K562 (cell line): ENCODE measurements at regions not wholly inside any gene's neighbourhood (a gene's known extent, or its start where the extent isn't known, plus 50 kb on each side); places are given as distances from the start of the nearest gene placed in this dataset.

ENCODE experiments used
- ATAC-seq: fragments of 200-7000 bp; cut with Tn5 transposase; 3 replicates; pipeline ENCODE4 v1.9.1; 2020; ENCODE audit warnings: moderate library complexity
- BruUV-seq: library from RNA; stranded (reverse); fragments of 400-500 nt; replicated peaks from 2 replicates; lab custom pipeline; 2021; lab: Mats Ljungman, UMichigan
- CTCF ChIA-PET: fragments of 300-600 bp; formaldehyde crosslinking; extraction: SDS; loops from one replicate; lab custom pipeline; 2021; ENCODE audit warnings: low intra/inter-chr PET ratio; lab: Yijun Ruan, JAX
- POLR2A ChIA-PET: fragments of 300-600, 350-650 bp; sonication (Branson Sonifier 250); formaldehyde crosslinking; extraction: SDS; loops from one replicate; lab custom pipeline; 2021; ENCODE audit warnings: antibody characterized with exemption, inconsistent platforms; lab: Yijun Ruan, JAX
- DNase-seq, 4 experiments: peaks; one replicate each; pipeline versions ENCODE4 v3.0.0 to v3.0.0-alpha.2; 2011 to 2018; ENCODE audit warnings: low spot score in 3 of 4, mixed read lengths in 3 of 4; ENCODE audit errors: extremely low read depth in 1 of 4
- FAIRE-seq: peaks from 2 replicates; lab custom pipeline; 2011; peaks lifted over from hg19 to GRCh38; lab: Jason Lieb, UNC
- H2AFZ ChIP-seq: 2 replicates; pipeline ENCODE4 v1.6.0; 2011; ENCODE audit warnings: low read depth, low read length, control low read depth, inconsistent platforms
- H3K27ac ChIP-seq: fragments of 200-600 bp; 3 replicates; pipeline ENCODE4 v1.8.0; 2011; ENCODE audit warnings: low read depth, mild to moderate bottlenecking, control low read depth, inconsistent platforms, low read length, moderate library complexity, mixed read lengths; ENCODE audit errors: extremely low read depth
- H3K27me3 ChIP-seq, 2 experiments: fragments of 300-600 bp in 1 of 2; 2 replicates in 1 of 2; 3 replicates in 1 of 2; pipeline versions ENCODE4 v1.6.0 to v1.8.0; 2011; ENCODE audit warnings: inconsistent platforms in 2 of 2, low read length in 2 of 2, mild to moderate bottlenecking in 1 of 2, mixed read lengths in 1 of 2, moderate library complexity in 1 of 2; ENCODE audit not compliant: control insufficient read depth in 2 of 2, insufficient read depth in 2 of 2
- H3K36me3 ChIP-seq: fragments of 300-600 bp; 3 replicates; pipeline ENCODE4 v1.8.0; 2011; ENCODE audit warnings: mild to moderate bottlenecking, low read length, inconsistent platforms; ENCODE audit not compliant: control insufficient read depth, insufficient read depth
- H3K4me1 ChIP-seq, 2 experiments: fragments of 200-600 bp in 1 of 2; replicated peaks in 1 of 2; 2 replicates in 1 of 2; 3 replicates in 1 of 2; pipeline versions ENCODE4 v1.5.1 to v1.8.0; 2011; ENCODE audit warnings: inconsistent platforms in 2 of 2, low read length in 2 of 2, mild to moderate bottlenecking in 1 of 2, mixed read lengths in 1 of 2, moderate library complexity in 1 of 2; ENCODE audit not compliant: control insufficient read depth in 2 of 2, insufficient read depth in 2 of 2
- H3K4me2 ChIP-seq: 2 replicates; pipeline ENCODE4 v1.6.1; 2011; ENCODE audit warnings: low read length, control low read depth, inconsistent platforms, mixed read lengths; ENCODE audit not compliant: insufficient read depth
- H3K4me3 ChIP-seq: fragments of 200-600 bp; sonication (generic), shearing (Covaris generic); 2 replicates; pipeline ENCODE4 v1.5.1; 2016; ENCODE audit warnings: control low read depth, inconsistent platforms
- H3K79me2 ChIP-seq: fragments of 200-600 bp; 3 replicates; pipeline ENCODE4 v1.8.0; 2011; ENCODE audit warnings: low read length, inconsistent platforms; ENCODE audit not compliant: control insufficient read depth, insufficient read depth
- H3K9ac ChIP-seq, 2 experiments: 2 replicates each; pipeline versions ENCODE4 v1.6.0 to v1.6.1; 2011; ENCODE audit warnings: low read depth in 2 of 2, low read length in 2 of 2, control low read depth in 1 of 2, inconsistent platforms in 1 of 2, mild to moderate bottlenecking in 1 of 2, mixed read lengths in 1 of 2; ENCODE audit not compliant: insufficient read depth in 1 of 2
- H3K9me1 ChIP-seq: one replicate; pipeline ENCODE4 v1.6.0; 2011; ENCODE audit warnings: inconsistent platforms, mild to moderate bottlenecking, low read length, moderate library complexity; ENCODE audit not compliant: control insufficient read depth, insufficient read depth
- H3K9me3 ChIP-seq: replicated peaks from 2 replicates; pipeline ENCODE4 v1.5.1; 2011; ENCODE audit warnings: low read depth, low read length, inconsistent platforms; ENCODE audit not compliant: control insufficient read depth, insufficient read depth
- H4K20me1 ChIP-seq: replicated peaks from 2 replicates; pipeline ENCODE4 v1.6.1; 2011; ENCODE audit warnings: low read length, inconsistent platforms, mixed read lengths; ENCODE audit not compliant: control insufficient read depth, insufficient read depth
- E2F4 ChIP-seq: sonication (generic); formaldehyde crosslinking; IDR thresholded peaks from 2 replicates; pipeline ENCODE4 v1.8.0; 2022; ENCODE audit warnings: mild to moderate bottlenecking, low read depth, missing genetic modification reagents
- EGR1 ChIP-seq: fragments of 450-650 bp; conservative IDR thresholded peaks from 2 replicates; pipeline ENCODE4 v1.6.1; 2017; ENCODE audit warnings: mild to moderate bottlenecking
- RBM25 ChIP-seq: fragments of 200-400 bp; formaldehyde crosslinking; IDR thresholded peaks from 2 replicates; pipeline ENCODE4 v1.6.1; 2018; ENCODE audit warnings: low read length, low read depth, moderate library complexity; ENCODE audit not compliant: severe bottlenecking
- RCOR1 ChIP-seq, 2 experiments: IDR thresholded peaks; 2 replicates each; pipeline ENCODE4 v1.6.1; 2012; ENCODE audit warnings: low read depth in 2 of 2, low read length in 2 of 2, borderline replicate concordance in 1 of 2, improper control_type of control experiment in 1 of 2
- SMARCC2 ChIP-seq: fragments of 450-650 bp; IDR thresholded peaks from 2 replicates; pipeline ENCODE4 v1.6.1; 2017; ENCODE audit warnings: antibody characterized with exemption, moderate library complexity, mild to moderate bottlenecking, low read depth
- ZNF133 ChIP-seq: fragments of 250-450 bp; sonication (Bioruptor Pico); IDR thresholded peaks from 2 replicates; pipeline ENCODE4 v1.4.0; 2020; ENCODE audit warnings: mild to moderate bottlenecking
- ZNF780A ChIP-seq: fragments of 250-450 bp; sonication (Bioruptor Pico); IDR thresholded peaks from 2 replicates; pipeline ENCODE4 v1.5.0; 2021; ENCODE audit warnings: mild to moderate bottlenecking
- ZNF79 ChIP-seq: fragments of 250-450 bp; sonication (Bioruptor Pico); IDR thresholded peaks from 2 replicates; pipeline ENCODE4 v1.4.0; 2020; ENCODE audit warnings: low read depth, mild to moderate bottlenecking, moderate library complexity
- WGBS: fragments of 100-300 bp; shearing (Covaris generic); methylation state at CpG from one replicate; pipeline ENCODE4 v1.1.6; 2016; ENCODE audit warnings: low coverage, mixed read lengths; ENCODE audit not compliant: insufficient coverage; ENCODE audit errors: missing lambda C conversion rate; 5-methylcytosine and 5-hydroxymethylcytosine counted together
- in situ Hi-C: fragments of 300-500 bp; cut with MboI; formaldehyde crosslinking; loops from 4 replicates; pipeline ENCODE4 v1.15.0; 2018; ENCODE audit warnings: inconsistent platforms, mixed read lengths
- intact Hi-C: fragments of 100-400 bp; cut with micrococcal nuclease; formaldehyde crosslinking; loops from 2 replicates; pipeline ENCODE4 v1.14.2; 2022

DNA sequence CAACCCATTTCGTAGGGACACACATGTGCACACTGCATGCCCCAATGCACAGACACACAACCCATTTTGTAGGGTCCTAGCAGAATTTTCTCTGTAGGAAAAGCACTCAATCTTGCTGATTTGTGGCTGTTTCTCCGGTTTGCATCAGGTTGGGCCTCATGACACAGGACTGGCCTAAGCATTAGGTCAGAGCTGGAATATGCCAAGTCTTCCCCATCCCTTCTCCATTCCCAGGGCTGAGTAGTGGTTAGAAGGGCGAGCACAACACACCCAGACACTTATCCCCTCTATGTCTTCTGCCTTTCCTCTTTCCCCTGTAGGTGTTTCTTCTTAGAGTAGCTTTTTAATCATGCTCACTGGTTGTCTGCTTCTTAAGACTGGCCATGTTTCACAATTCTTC, 295.9 kb downstream of the SOX11 start:
- 0% methylated on average over 3 of the region's 3 CpGs for WGBS
- H3K9ac ChIP-seq, result no peak overlapping the region
- DNase-seq, result no peak
- H3K79me2 ChIP-seq, result no peaks in the 10 kb centered on the region
- no peaks in the 10 kb centered on the region for H3K9me1 ChIP-seq
- no peak for TF ChIP-seq E2F4 (CRISPR knock-in tag)
- TF ChIP-seq EGR1, result no peak
- no peak for TF ChIP-seq ZNF133 (CRISPR knock-in tag)
- no peak for TF ChIP-seq ZNF79 (CRISPR knock-in tag)
- no peak for TF ChIP-seq RCOR1 (IDR thresholded peaks at IDR 0.05; ENCODE audit: borderline replicate concordance in 1 of 2, low read depth in 2 of 2, low read length in 2 of 2)
- TF ChIP-seq RBM25, result no peak
- no peak for TF ChIP-seq ZNF780A
- no peak for TF ChIP-seq SMARCC2
- H3K9me3 ChIP-seq, result no peaks in the 10 kb centered on the region
- ChIA-PET CTCF (no interaction called here), POLR2A (no interaction called here)
- in situ Hi-C loops (no loop called here), intact Hi-C loops (no loop called here)
- H3K27me3 ChIP-seq, result no peaks in the 10 kb centered on the region
- no peak overlapping the region for H3K4me3 ChIP-seq
- no peaks in the 10 kb centered on the region for H3K36me3 ChIP-seq
- H3K27ac ChIP-seq, result no peak overlapping the region
- H3K4me2 ChIP-seq, result no peak overlapping the region
- H4K20me1 ChIP-seq, result no peaks in the 10 kb centered on the region
- FAIRE-seq, result no peak
- no peak overlapping the region for H2AFZ ChIP-seq
- no peaks in the 10 kb centered on the region for H3K4me1 ChIP-seq
- BruUV-seq, result no TSS peak
- ATAC-seq, result no peak
